ENCODE measurements at regions not wholly inside any gene's neighbourhood (a gene's known extent, or its start where the extent isn't known, plus 50 kb on each side); places are given as distances from the start of the nearest gene placed in this dataset.

DNA sequence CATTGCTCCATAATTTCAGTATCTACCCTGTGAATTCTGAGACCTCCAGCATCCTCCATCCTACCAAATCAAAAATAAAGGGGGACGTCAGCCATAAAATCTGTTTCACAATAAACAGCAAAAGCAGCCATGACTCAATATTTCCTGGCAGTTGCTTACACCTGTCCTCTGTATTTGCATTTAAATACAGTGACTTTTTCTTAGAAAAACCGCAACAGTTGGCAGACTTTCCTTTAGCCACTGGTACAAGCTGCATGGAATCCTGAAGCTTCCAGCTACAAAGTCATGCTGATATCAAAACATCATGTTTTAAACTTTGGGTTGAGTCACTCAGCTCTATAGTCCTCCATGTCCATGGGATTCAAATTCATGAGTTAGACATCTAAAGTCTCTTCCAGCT, 278.0 kb upstream of the KAZN start:
- CTCF ChIA-PET, result no interaction called here
- H3K4me3 Mint-ChIP-seq, result no peak overlapping the region
- peaks cover 20% of the 10 kb centered on the region for H3K27me3 Mint-ChIP-seq (ENCODE audit: low read depth)
- no peak for DNase-seq (ENCODE audit: low spot score)
- H3K4me1 Mint-ChIP-seq, result peaks cover 23% of the 10 kb centered on the region
- POLR2A ChIA-PET, result no interaction called here
- peak overlapping the region; percentile 91; the same call in 1 of the 2 replicates for H3K27ac Mint-ChIP-seq
- no peak for ATAC-seq
- H3K9me3 Mint-ChIP-seq, result peaks cover 20% of the 10 kb centered on the region
- no peaks in the 10 kb centered on the region for H3K36me3 Mint-ChIP-seq
- TF ChIP-seq, protein P1, sequence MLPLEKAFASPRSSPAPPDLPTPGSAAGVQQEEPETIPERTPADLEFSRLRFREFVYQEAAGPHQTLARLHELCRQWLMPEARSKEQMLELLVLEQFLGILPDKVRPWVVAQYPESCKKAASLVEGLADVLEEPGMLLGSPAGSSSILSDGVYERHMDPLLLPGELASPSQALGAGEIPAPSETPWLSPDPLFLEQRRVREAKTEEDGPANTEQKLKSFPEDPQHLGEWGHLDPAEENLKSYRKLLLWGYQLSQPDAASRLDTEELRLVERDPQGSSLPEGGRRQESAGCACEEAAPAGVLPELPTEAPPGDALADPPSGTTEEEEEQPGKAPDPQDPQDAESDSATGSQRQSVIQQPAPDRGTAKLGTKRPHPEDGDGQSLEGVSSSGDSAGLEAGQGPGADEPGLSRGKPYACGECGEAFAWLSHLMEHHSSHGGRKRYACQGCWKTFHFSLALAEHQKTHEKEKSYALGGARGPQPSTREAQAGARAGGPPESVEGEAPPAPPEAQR (CRISPR knock-in tag; IDR thresholded peaks at IDR 0.05), result no peak
- TF ChIP-seq SP1 (CRISPR knock-in tag; conservative IDR thresholded peaks at IDR 0.05) (no peak), ZNF416 (CRISPR knock-in tag; IDR thresholded peaks at IDR 0.05) (no peak), JUN (CRISPR knock-in tag; IDR thresholded peaks at IDR 0.05) (no peak), ZBTB21 (CRISPR knock-in tag; IDR thresholded peaks at IDR 0.05; ENCODE audit: borderline replicate concordance) (no peak), TEAD4 (CRISPR knock-in tag; IDR thresholded peaks at IDR 0.05) (no peak), FOXP1 (CRISPR knock-in tag; IDR thresholded peaks at IDR 0.05; ENCODE audit: borderline replicate concordance) (no peak), ELF4 (CRISPR knock-in tag; IDR thresholded peaks at IDR 0.05; ENCODE audit: low read depth) (no peak)
- TF ChIP-seq, protein P2, sequence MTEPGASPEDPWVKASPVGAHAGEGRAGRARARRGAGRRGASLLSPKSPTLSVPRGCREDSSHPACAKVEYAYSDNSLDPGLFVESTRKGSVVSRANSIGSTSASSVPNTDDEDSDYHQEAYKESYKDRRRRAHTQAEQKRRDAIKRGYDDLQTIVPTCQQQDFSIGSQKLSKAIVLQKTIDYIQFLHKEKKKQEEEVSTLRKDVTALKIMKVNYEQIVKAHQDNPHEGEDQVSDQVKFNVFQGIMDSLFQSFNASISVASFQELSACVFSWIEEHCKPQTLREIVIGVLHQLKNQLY (CRISPR knock-in tag; IDR thresholded peaks at IDR 0.05), result no peak
- TF ChIP-seq, protein P3, sequence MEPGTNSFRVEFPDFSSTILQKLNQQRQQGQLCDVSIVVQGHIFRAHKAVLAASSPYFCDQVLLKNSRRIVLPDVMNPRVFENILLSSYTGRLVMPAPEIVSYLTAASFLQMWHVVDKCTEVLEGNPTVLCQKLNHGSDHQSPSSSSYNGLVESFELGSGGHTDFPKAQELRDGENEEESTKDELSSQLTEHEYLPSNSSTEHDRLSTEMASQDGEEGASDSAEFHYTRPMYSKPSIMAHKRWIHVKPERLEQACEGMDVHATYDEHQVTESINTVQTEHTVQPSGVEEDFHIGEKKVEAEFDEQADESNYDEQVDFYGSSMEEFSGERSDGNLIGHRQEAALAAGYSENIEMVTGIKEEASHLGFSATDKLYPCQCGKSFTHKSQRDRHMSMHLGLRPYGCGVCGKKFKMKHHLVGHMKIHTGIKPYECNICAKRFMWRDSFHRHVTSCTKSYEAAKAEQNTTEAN (CRISPR knock-in tag; IDR thresholded peaks at IDR 0.05), result no peak
- TF ChIP-seq, protein P4, sequence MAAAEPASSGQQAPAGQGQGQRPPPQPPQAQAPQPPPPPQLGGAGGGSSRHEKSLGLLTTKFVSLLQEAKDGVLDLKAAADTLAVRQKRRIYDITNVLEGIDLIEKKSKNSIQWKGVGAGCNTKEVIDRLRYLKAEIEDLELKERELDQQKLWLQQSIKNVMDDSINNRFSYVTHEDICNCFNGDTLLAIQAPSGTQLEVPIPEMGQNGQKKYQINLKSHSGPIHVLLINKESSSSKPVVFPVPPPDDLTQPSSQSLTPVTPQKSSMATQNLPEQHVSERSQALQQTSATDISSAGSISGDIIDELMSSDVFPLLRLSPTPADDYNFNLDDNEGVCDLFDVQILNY (CRISPR knock-in tag; IDR thresholded peaks at IDR 0.05), result no peak
- TF ChIP-seq, protein P5, sequence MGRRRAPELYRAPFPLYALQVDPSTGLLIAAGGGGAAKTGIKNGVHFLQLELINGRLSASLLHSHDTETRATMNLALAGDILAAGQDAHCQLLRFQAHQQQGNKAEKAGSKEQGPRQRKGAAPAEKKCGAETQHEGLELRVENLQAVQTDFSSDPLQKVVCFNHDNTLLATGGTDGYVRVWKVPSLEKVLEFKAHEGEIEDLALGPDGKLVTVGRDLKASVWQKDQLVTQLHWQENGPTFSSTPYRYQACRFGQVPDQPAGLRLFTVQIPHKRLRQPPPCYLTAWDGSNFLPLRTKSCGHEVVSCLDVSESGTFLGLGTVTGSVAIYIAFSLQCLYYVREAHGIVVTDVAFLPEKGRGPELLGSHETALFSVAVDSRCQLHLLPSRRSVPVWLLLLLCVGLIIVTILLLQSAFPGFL (CRISPR knock-in tag; IDR thresholded peaks at IDR 0.05; ENCODE audit: borderline replicate concordance), result no peak

DNA sequence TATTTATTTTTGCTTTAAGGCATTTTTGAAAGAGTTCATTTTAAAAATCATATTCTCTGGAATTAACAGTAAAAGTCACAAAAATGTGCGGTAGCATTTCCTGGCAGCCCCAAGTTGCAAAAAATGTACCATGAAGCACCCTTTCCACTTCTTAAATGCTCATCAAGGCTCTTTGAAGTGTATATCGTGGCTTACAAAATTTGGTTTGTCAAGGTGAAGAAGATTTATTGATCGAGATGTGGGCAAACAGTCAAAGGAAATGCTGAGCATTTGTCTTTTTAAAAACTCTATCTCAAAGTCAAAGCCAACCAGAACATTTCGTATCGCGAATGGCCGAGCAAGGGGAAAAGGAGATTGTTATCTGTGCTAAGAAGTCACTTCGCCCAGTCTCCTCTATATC, 277.5 kb upstream of the KAZN start:
- POLR2A ChIA-PET, result no interaction called here

More for the DNA sequence above, 277.5 kb upstream of the KAZN start:
- CTCF ChIA-PET, result no interaction called here
- TF ChIP-seq EMX1 (CRISPR knock-in tag; IDR thresholded peaks at IDR 0.05) (no peak), CREM (CRISPR knock-in tag; IDR thresholded peaks at IDR 0.05) (no peak), HMGA2 (CRISPR knock-in tag; IDR thresholded peaks at IDR 0.05) (no peak), ZNF232 (CRISPR knock-in tag; IDR thresholded peaks at IDR 0.05) (no peak), ZBTB21 (CRISPR knock-in tag; IDR thresholded peaks at IDR 0.05; ENCODE audit: borderline replicate concordance) (no peak), CREB1 (CRISPR knock-in tag; IDR thresholded peaks at IDR 0.05) (no peak), NR2C2 (CRISPR knock-in tag; IDR thresholded peaks at IDR 0.05) (no peak), TP53 (CRISPR knock-in tag; IDR thresholded peaks at IDR 0.05) (no peak), ZNF396 (CRISPR knock-in tag; IDR thresholded peaks at IDR 0.05; ENCODE audit: borderline replicate concordance) (no peak)
- TF ChIP-seq, protein P6, sequence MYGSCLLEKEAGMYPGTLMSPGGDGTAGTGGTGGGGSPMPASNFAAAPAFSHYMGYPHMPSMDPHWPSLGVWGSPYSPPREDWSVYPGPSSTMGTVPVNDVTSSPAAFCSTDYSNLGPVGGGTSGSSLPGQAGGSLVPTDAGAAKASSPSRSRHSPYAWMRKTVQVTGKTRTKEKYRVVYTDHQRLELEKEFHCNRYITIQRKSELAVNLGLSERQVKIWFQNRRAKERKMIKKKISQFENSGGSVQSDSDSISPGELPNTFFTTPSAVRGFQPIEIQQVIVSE (CRISPR knock-in tag; IDR thresholded peaks at IDR 0.05; ENCODE audit: borderline replicate concordance), result no peak
- TF ChIP-seq, protein P7, sequence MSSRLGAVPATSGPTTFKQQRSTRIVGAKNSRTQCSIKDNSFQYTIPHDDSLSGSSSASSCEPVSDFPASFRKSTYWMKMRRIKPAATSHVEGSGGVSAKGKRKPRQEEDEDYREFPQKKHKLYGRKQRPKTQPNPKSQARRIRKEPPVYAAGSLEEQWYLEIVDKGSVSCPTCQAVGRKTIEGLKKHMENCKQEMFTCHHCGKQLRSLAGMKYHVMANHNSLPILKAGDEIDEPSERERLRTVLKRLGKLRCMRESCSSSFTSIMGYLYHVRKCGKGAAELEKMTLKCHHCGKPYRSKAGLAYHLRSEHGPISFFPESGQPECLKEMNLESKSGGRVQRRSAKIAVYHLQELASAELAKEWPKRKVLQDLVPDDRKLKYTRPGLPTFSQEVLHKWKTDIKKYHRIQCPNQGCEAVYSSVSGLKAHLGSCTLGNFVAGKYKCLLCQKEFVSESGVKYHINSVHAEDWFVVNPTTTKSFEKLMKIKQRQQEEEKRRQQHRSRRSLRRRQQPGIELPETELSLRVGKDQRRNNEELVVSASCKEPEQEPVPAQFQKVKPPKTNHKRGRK (CRISPR knock-in tag; IDR thresholded peaks at IDR 0.05; ENCODE audit: borderline replicate concordance), result no peak
- no peak overlapping the region for H3K27ac Mint-ChIP-seq
- peaks cover 23% of the 10 kb centered on the region for H3K4me1 Mint-ChIP-seq
- DNase-seq (ENCODE audit: low spot score) (no peak), ATAC-seq (no peak)
- H3K9me3 Mint-ChIP-seq, result peaks cover 23% of the 10 kb centered on the region
- H3K36me3 Mint-ChIP-seq, result no peaks in the 10 kb centered on the region
- no peak overlapping the region for H3K4me3 Mint-ChIP-seq
- peaks cover 22% of the 10 kb centered on the region for H3K27me3 Mint-ChIP-seq (ENCODE audit: low read depth)
